ENCODE measurements at regions not wholly inside any gene's neighbourhood (a gene's known extent, or its start where the extent isn't known, plus 50 kb on each side); places are given as distances from the start of the nearest gene placed in this dataset.

GRCh38 chr16:65185241-65185778 lies 63.4 kb upstream of the CDH11 start:
- no peak for TF ChIP-seq CTCF (IDR thresholded peaks at IDR 0.05)
- TF ChIP-seq POLR2A (IDR thresholded peaks at IDR 0.05) = no peak
